Tibial nerve (tissue), 4 donors: ENCODE measurements at regions not wholly inside any gene's neighbourhood (a gene's known extent, or its start where the extent isn't known, plus 50 kb on each side); places are given as distances from the start of the nearest gene placed in this dataset.

ENCODE experiments used
- CTCF ChIP-seq, 5 experiments: fragments of 200-600 bp in 3 of 5; fragments of 450-650 bp in 2 of 5; sonication (generic) in 3 of 5; IDR thresholded peaks; one replicate each; pipeline ENCODE4 v1.5.1; 2016 to 2019; ENCODE audit warnings: antibody characterized with exemption in 5 of 5, mild to moderate bottlenecking in 3 of 5, moderate library complexity in 2 of 5
- EP300 ChIP-seq, 2 donors: sonication (generic); formaldehyde crosslinking; IDR thresholded peaks; one replicate each; pipeline ENCODE4 v1.6.1; 2017; ENCODE audit warnings: antibody characterized with exemption in 2 of 2, mild to moderate bottlenecking in 1 of 2
- POLR2A ChIP-seq, 2 donors: fragments of 450-650 bp; IDR thresholded peaks; one replicate each; pipeline ENCODE4 v1.6.1; 2017; ENCODE audit warnings: antibody characterized with exemption in 2 of 2, mild to moderate bottlenecking in 2 of 2, moderate library complexity in 2 of 2

- TF ChIP-seq CTCF (IDR thresholded peaks at IDR 0.05) (no peak), POLR2A (IDR thresholded peaks at IDR 0.05) (no peak), EP300 (IDR thresholded peaks at IDR 0.05) (no peak)
Observed at GRCh38 chr7:91503934-91504555, 239.8 kb downstream of the FZD1 start.
